OCI-LY1 (cell line): ENCODE measurements at regions not wholly inside any gene's neighbourhood (a gene's known extent, or its start where the extent isn't known, plus 50 kb on each side); places are given as distances from the start of the nearest gene placed in this dataset.

Experiments
- H2AFZ ChIP-seq: fragments of 200-600 bp; sonication (generic), shearing (Covaris generic); 2 replicates; pipeline ENCODE4 v1.6.0; 2014; ENCODE audit warnings: antibody characterized with exemption, mild to moderate bottlenecking, low read length
- H3F3A ChIP-seq: fragments of 200-600 bp; sonication (generic), shearing (Covaris generic); 2 replicates; pipeline ENCODE4 v1.6.0; 2014; ENCODE audit warnings: mild to moderate bottlenecking, antibody characterized with exemption, low read length, moderate library complexity; ENCODE audit not compliant: insufficient read depth
- H3K27ac ChIP-seq: fragments of 200-600 bp; sonication (generic); 2 replicates; pipeline ENCODE4 v1.5.1; 2014; ENCODE audit warnings: low read length, mixed run types, mild to moderate bottlenecking, low read depth; ENCODE audit not compliant: poor library complexity, severe bottlenecking
- H3K27me3 ChIP-seq: fragments of 200-600 bp; sonication (generic); 2 replicates; pipeline ENCODE4 v1.6.0; 2014; ENCODE audit warnings: antibody characterized with exemption, mild to moderate bottlenecking, low read length, moderate library complexity; ENCODE audit not compliant: insufficient read depth
- H3K36me3 ChIP-seq: fragments of 200-600 bp; sonication (generic); 2 replicates; pipeline ENCODE4 v1.6.1; 2014; ENCODE audit warnings: mild to moderate bottlenecking, antibody characterized with exemption, low read length, moderate library complexity, mixed read lengths; ENCODE audit not compliant: insufficient read depth
- H3K4me1 ChIP-seq: fragments of 200-600 bp; sonication (generic); 2 replicates; pipeline ENCODE4 v1.5.1; 2014; ENCODE audit warnings: mild to moderate bottlenecking, low read length, moderate library complexity; ENCODE audit not compliant: insufficient read depth, severe bottlenecking
- H3K4me2 ChIP-seq: fragments of 200-600 bp; sonication (generic), shearing (Covaris generic); 2 replicates; pipeline ENCODE4 v1.6.1; 2014; ENCODE audit warnings: low read length
- H3K4me3 ChIP-seq: fragments of 200-600 bp; sonication (generic); 2 replicates; pipeline ENCODE4 v1.5.1; 2014; ENCODE audit warnings: low read length, low read depth, mild to moderate bottlenecking, mixed read lengths; ENCODE audit not compliant: poor library complexity, severe bottlenecking
- H3K79me2 ChIP-seq: fragments of 200-600 bp; shearing (Covaris generic); 2 replicates; pipeline ENCODE4 v1.6.1; 2016; ENCODE audit warnings: mixed run types, low read length, mixed read lengths; ENCODE audit not compliant: insufficient read depth
- H3K9ac ChIP-seq: fragments of 200-600 bp; sonication (generic), shearing (Covaris generic); 2 replicates; pipeline ENCODE4 v1.6.1; 2014; ENCODE audit warnings: mild to moderate bottlenecking, low read length, mixed read lengths
- H3K9me2 ChIP-seq: fragments of 200-600 bp; sonication (generic), shearing (Covaris generic); 2 replicates; pipeline ENCODE4 v1.6.1; 2014; ENCODE audit warnings: low read depth, mild to moderate bottlenecking, low read length, mixed read lengths
- H3K9me3 ChIP-seq: fragments of 200-600 bp; shearing (Covaris generic); 2 replicates; pipeline ENCODE4 v1.6.1; 2014; ENCODE audit warnings: low read length, mixed read lengths
- H4K20me1 ChIP-seq: fragments of 200-600 bp; sonication (generic), shearing (Covaris generic); 2 replicates; pipeline ENCODE4 v1.6.0; 2016; ENCODE audit warnings: mild to moderate bottlenecking, low read length; ENCODE audit not compliant: insufficient read depth
- CTCF ChIP-seq: fragments of 200-600 bp; sonication (generic), shearing (Covaris generic); IDR thresholded peaks from 2 replicates; pipeline ENCODE4 v1.5.1; 2017; ENCODE audit warnings: mild to moderate bottlenecking, antibody characterized with exemption, low read length, moderate library complexity, mixed read lengths
- EZH2 ChIP-seq: fragments of 200-600 bp; sonication (generic), shearing (Covaris generic); IDR thresholded peaks from 2 replicates; pipeline ENCODE4 v1.8.0; 2017; ENCODE audit warnings: borderline replicate concordance, mixed run types, mild to moderate bottlenecking, antibody characterized with exemption, low read length, moderate library complexity, mixed read lengths

GRCh38 chr14:51539571-51540037, 112.1 kb upstream of the FRMD6 start:
- H3K4me1 ChIP-seq = no peaks in the 10 kb centered on the region
- H3K36me3 ChIP-seq = no peaks in the 10 kb centered on the region
- H3K4me3 ChIP-seq = no peak overlapping the region
- no peak overlapping the region for H3K9ac ChIP-seq
- H3K9me3 ChIP-seq = 0 out of 2 replicates have a peak, but pooled peaks cover 3% of the 10 kb centered on the region
- no peak overlapping the region for H3K27ac ChIP-seq
- H3K9me2 ChIP-seq = no peaks in the 10 kb centered on the region
- H2AFZ ChIP-seq = no peak overlapping the region
- no peaks in the 10 kb centered on the region for H3K79me2 ChIP-seq
- no peaks in the 10 kb centered on the region for H3F3A ChIP-seq
- H3K27me3 ChIP-seq = no peaks in the 10 kb centered on the region
- no peaks in the 10 kb centered on the region for H4K20me1 ChIP-seq
- H3K4me2 ChIP-seq = no peak overlapping the region
- no peak for TF ChIP-seq EZH2
- no peak for TF ChIP-seq CTCF

GRCh38 chr14:51540364-51540763, 111.3 kb upstream of the FRMD6 start:
- Histone ChIP-seq H3K9me2 (no peaks in the 10 kb centered on the region), H4K20me1 (no peaks in the 10 kb centered on the region), H3K27ac (no peak overlapping the region)

GRCh38 chr14:51544471-51544870, 107.2 kb upstream of the FRMD6 start:
- Histone ChIP-seq H3K9me3 (no peaks in the 10 kb centered on the region), H3K9ac (no peak overlapping the region), H2AFZ (no peak overlapping the region), H3K9me2 (no peaks in the 10 kb centered on the region), H3K4me1 (no peaks in the 10 kb centered on the region), H3K79me2 (no peaks in the 10 kb centered on the region), H4K20me1 (no peaks in the 10 kb centered on the region), H3K27me3 (no peaks in the 10 kb centered on the region), H3F3A (no peaks in the 10 kb centered on the region), H3K36me3 (no peaks in the 10 kb centered on the region), H3K27ac (no peak overlapping the region), H3K4me3 (no peak overlapping the region), H3K4me2 (no peak overlapping the region)
- TF ChIP-seq EZH2 = no peak
- TF ChIP-seq CTCF = no peak

More at GRCh38 chr14:51540364-51540763, 111.3 kb upstream of the FRMD6 start:
- TF ChIP-seq EZH2 (no peak), CTCF (no peak)
- H3F3A ChIP-seq = no peaks in the 10 kb centered on the region
- H3K9ac ChIP-seq = no peak overlapping the region
- 0 out of 2 replicates have a peak, but pooled peaks cover under 1% of the 10 kb centered on the region for H3K9me3 ChIP-seq
- H3K36me3 ChIP-seq = no peaks in the 10 kb centered on the region
- no peaks in the 10 kb centered on the region for H3K79me2 ChIP-seq
- H3K27me3 ChIP-seq = no peaks in the 10 kb centered on the region
- no peak overlapping the region for H3K4me2 ChIP-seq
- H3K4me3 ChIP-seq = no peak overlapping the region
- H2AFZ ChIP-seq = no peak overlapping the region
- H3K4me1 ChIP-seq = no peaks in the 10 kb centered on the region
